ENCODE measurements at regions not wholly inside any gene's neighbourhood (a gene's known extent, or its start where the extent isn't known, plus 50 kb on each side); places are given as distances from the start of the nearest gene placed in this dataset.

DNA sequence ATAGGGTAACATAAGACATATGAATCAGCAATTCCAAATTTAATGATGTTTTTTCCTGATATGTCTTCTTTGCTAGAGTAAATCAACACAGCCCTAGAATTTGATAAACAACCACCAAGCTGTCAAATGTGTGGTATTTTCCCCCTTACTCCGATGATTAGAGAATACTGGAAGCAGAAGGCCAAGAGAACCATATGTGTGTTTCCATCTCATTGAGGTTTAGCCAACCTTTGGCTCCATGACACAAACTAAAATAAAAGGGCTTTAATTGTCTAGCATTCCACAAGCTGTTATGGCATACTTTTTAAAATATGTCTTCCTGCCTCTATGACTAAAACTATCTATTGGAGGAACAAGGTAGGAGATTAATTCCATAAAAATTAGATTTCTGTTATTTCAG lies 1222.4 kb upstream of the AGA start:
- TF ChIP-seq, protein P1, sequence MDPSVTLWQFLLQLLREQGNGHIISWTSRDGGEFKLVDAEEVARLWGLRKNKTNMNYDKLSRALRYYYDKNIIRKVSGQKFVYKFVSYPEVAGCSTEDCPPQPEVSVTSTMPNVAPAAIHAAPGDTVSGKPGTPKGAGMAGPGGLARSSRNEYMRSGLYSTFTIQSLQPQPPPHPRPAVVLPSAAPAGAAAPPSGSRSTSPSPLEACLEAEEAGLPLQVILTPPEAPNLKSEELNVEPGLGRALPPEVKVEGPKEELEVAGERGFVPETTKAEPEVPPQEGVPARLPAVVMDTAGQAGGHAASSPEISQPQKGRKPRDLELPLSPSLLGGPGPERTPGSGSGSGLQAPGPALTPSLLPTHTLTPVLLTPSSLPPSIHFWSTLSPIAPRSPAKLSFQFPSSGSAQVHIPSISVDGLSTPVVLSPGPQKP (IDR thresholded peaks at IDR 0.05; ENCODE audit: low read depth, low read length): no peak
- TF ChIP-seq RFX5 (IDR thresholded peaks at IDR 0.05; ENCODE audit: low read depth, low read length) (no peak), POLR2A (IDR thresholded peaks at IDR 0.05; ENCODE audit: low read depth, low read length) (no peak), MEF2A (IDR thresholded peaks at IDR 0.05; ENCODE audit: insufficient read depth, low read depth, low read length) (no peak), ZNF207 (IDR thresholded peaks at IDR 0.05; ENCODE audit: borderline replicate concordance) (no peak), NFXL1 (IDR thresholded peaks at IDR 0.05; ENCODE audit: borderline replicate concordance) (no peak), EZH2 (IDR thresholded peaks at IDR 0.05; ENCODE audit: borderline replicate concordance, control insufficient read depth, low read depth, low read length) (no peak), TAF1 (IDR thresholded peaks at IDR 0.05; ENCODE audit: borderline replicate concordance, low read depth, low read length) (no peak), CREB1 (IDR thresholded peaks at IDR 0.05; ENCODE audit: low read depth) (no peak)
- TF ChIP-seq, protein P2, sequence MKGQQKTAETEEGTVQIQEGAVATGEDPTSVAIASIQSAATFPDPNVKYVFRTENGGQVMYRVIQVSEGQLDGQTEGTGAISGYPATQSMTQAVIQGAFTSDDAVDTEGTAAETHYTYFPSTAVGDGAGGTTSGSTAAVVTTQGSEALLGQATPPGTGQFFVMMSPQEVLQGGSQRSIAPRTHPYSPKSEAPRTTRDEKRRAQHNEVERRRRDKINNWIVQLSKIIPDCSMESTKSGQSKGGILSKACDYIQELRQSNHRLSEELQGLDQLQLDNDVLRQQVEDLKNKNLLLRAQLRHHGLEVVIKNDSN (IDR thresholded peaks at IDR 0.05; ENCODE audit: borderline replicate concordance, extremely low read length, insufficient read depth, low read depth, low read length): no peak
- TF ChIP-seq, protein P3, sequence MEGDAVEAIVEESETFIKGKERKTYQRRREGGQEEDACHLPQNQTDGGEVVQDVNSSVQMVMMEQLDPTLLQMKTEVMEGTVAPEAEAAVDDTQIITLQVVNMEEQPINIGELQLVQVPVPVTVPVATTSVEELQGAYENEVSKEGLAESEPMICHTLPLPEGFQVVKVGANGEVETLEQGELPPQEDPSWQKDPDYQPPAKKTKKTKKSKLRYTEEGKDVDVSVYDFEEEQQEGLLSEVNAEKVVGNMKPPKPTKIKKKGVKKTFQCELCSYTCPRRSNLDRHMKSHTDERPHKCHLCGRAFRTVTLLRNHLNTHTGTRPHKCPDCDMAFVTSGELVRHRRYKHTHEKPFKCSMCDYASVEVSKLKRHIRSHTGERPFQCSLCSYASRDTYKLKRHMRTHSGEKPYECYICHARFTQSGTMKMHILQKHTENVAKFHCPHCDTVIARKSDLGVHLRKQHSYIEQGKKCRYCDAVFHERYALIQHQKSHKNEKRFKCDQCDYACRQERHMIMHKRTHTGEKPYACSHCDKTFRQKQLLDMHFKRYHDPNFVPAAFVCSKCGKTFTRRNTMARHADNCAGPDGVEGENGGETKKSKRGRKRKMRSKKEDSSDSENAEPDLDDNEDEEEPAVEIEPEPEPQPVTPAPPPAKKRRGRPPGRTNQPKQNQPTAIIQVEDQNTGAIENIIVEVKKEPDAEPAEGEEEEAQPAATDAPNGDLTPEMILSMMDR (IDR thresholded peaks at IDR 0.05 in 2 of 3, conservative IDR thresholded peaks at IDR 0.05 in 1 of 3; ENCODE audit: control insufficient read depth in 2 of 3, extremely low read depth in 1 of 3, insufficient read depth in 1 of 3, low read depth in 3 of 3, low read length in 3 of 3): no peak
- TF ChIP-seq, protein P4, sequence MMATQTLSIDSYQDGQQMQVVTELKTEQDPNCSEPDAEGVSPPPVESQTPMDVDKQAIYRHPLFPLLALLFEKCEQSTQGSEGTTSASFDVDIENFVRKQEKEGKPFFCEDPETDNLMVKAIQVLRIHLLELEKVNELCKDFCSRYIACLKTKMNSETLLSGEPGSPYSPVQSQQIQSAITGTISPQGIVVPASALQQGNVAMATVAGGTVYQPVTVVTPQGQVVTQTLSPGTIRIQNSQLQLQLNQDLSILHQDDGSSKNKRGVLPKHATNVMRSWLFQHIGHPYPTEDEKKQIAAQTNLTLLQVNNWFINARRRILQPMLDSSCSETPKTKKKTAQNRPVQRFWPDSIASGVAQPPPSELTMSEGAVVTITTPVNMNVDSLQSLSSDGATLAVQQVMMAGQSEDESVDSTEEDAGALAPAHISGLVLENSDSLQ (IDR thresholded peaks at IDR 0.05): no peak

Data from GM12878 (cell line).